NCI-H526 (cell line): ENCODE measurements at regions not wholly inside any gene's neighbourhood (a gene's known extent, or its start where the extent isn't known, plus 50 kb on each side); places are given as distances from the start of the nearest gene placed in this dataset.

ENCODE experiments used
- DNase-seq, 2 experiments: peaks; one replicate each; lab custom pipeline; 2025; lab: John Stamatoyannopoulos, UW

- no peak for DNase-seq
Observed at GRCh38 chr12:108462686-108463085, 52.4 kb upstream of the FICD start.

- no peak for DNase-seq
Observed at GRCh38 chr12:108461058-108461660, 53.9 kb upstream of the FICD start.

- no peak for DNase-seq
Observed at GRCh38 chr12:108459149-108459548, 55.9 kb upstream of the FICD start.

- no peak for DNase-seq
Observed at GRCh38 chr12:108457734-108458361, 57.2 kb upstream of the FICD start.

- DNase-seq: peak; percentile 37 to 85
Observed at GRCh38 chr12:108457006-108457733, 57.9 kb upstream of the FICD start.

- DNase-seq: no peak
Observed at GRCh38 chr12:108455706-108456105, 59.4 kb upstream of the FICD start.

- no peak for DNase-seq
Observed at GRCh38 chr12:108454539-108455139, 60.4 kb upstream of the FICD start.

- DNase-seq: no peak
Observed at GRCh38 chr12:108449478-108449877, 65.6 kb upstream of the FICD start.

- no peak for DNase-seq
Observed at GRCh38 chr12:108448246-108448645, 66.8 kb upstream of the FICD start.

- no peak for DNase-seq
Observed at GRCh38 chr12:108447168-108447832, 67.8 kb upstream of the FICD start.

GRCh38 chr12:108446766-108447165 is 68.3 kb upstream of the FICD start:
- DNase-seq: no peak

- no peak for DNase-seq
Observed at GRCh38 chr12:108442910-108443309, 72.2 kb upstream of the FICD start.

GRCh38 chr12:108442067-108442466 is 73.0 kb upstream of the FICD start:
- DNase-seq: no peak

GRCh38 chr12:108441549-108441948 is 73.5 kb upstream of the FICD start:
- DNase-seq: no peak

GRCh38 chr12:108440736-108441135 is 74.3 kb upstream of the FICD start:
- no peak for DNase-seq

- no peak for DNase-seq
Observed at GRCh38 chr12:108438667-108439066, 76.4 kb upstream of the FICD start.

- no peak for DNase-seq
Observed at GRCh38 chr12:108432423-108433121, 82.5 kb upstream of the FICD start.

- DNase-seq: no peak
Observed at GRCh38 chr12:108430926-108431325, 84.2 kb upstream of the FICD start.

- peak in 1 of 2 experiments; percentile 4 for DNase-seq
Observed at GRCh38 chr12:108430245-108430644, 84.8 kb upstream of the FICD start.

GRCh38 chr12:108425238-108425795 is 86.2 kb upstream of the CMKLR1 start:
- DNase-seq: peak in 1 of 2 experiments; percentile 6

GRCh38 chr12:108424816-108425215 is 85.7 kb upstream of the CMKLR1 start:
- DNase-seq: no peak
